IMR-90 (cell line): ENCODE measurements at regions not wholly inside any gene's neighbourhood (a gene's known extent, or its start where the extent isn't known, plus 50 kb on each side); places are given as distances from the start of the nearest gene placed in this dataset.

Experiments
- ATAC-seq: fragments of 200-7000 bp; cut with Tn5 transposase; 2 replicates; pipeline ENCODE4 v1.9.1; 2020; ENCODE audit warnings: low read depth, mild to moderate bottlenecking, moderate library complexity
- BruUV-seq: library from RNA; stranded (reverse); fragments of 400-500 nt; replicated peaks from 2 replicates; lab custom pipeline; 2021; lab: Mats Ljungman, UMichigan
- CTCF ChIA-PET: fragments of 300-600 bp; formaldehyde crosslinking; extraction: SDS; loops from one replicate; lab custom pipeline; 2021; ENCODE audit warnings: antibody characterized with exemption; lab: Yijun Ruan, JAX
- POLR2A ChIA-PET: fragments of 300-600 bp; sonication (Branson Sonifier 250); formaldehyde crosslinking; loops from one replicate; lab custom pipeline; 2022; ENCODE audit warnings: antibody characterized with exemption; ENCODE audit not compliant: unreplicated experiment; lab: Charles Lee
- DNase-seq: peaks from one replicate; pipeline ENCODE4 v3.0.0; 2013
- H2AFZ ChIP-seq: replicated peaks from 2 replicates; pipeline ENCODE3; 2013; ENCODE audit warnings: low read length, mild to moderate bottlenecking; ENCODE audit not compliant: poor library complexity
- H2AK5ac ChIP-seq: 2 replicates; pipeline ENCODE4 v1.6.1; 2013; ENCODE audit warnings: low read depth, low read length, inconsistent platforms
- H2AK9ac ChIP-seq: replicated peaks from 2 replicates; pipeline ENCODE3; 2013; ENCODE audit warnings: mild to moderate bottlenecking, low read depth, low read length, moderate library complexity; ENCODE audit not compliant: poor library complexity
- H2BK120ac ChIP-seq: 2 replicates; pipeline ENCODE4 v1.6.1; 2013; ENCODE audit warnings: low read depth, low read length, inconsistent platforms
- H2BK15ac ChIP-seq: 3 replicates; pipeline ENCODE4 v1.6.1; 2013; ENCODE audit warnings: low read depth, low read length, inconsistent platforms
- H2BK20ac ChIP-seq: 2 replicates; pipeline ENCODE4 v1.6.1; 2013; ENCODE audit warnings: low read depth, mild to moderate bottlenecking, inconsistent platforms, low read length, moderate library complexity
- H2BK5ac ChIP-seq: 2 replicates; pipeline ENCODE4 v1.6.1; 2013; ENCODE audit warnings: mild to moderate bottlenecking, low read depth, low read length, inconsistent platforms; ENCODE audit not compliant: poor library complexity, severe bottlenecking
- H3K14ac ChIP-seq: replicated peaks from 2 replicates; pipeline ENCODE4 v1.6.1; 2013; ENCODE audit warnings: low read depth, low read length, inconsistent platforms
- H3K18ac ChIP-seq: 2 replicates; pipeline ENCODE4 v1.6.1; 2013; ENCODE audit warnings: low read depth, low read length, control low read depth
- H3K23ac ChIP-seq: 2 replicates; pipeline ENCODE4 v1.6.1; 2013; ENCODE audit warnings: low read depth, low read length, inconsistent platforms
- H3K27ac ChIP-seq: 2 replicates; pipeline ENCODE4 v1.5.1; 2013; ENCODE audit warnings: mild to moderate bottlenecking, control low read depth, low read length; ENCODE audit not compliant: insufficient read depth
- H3K27me3 ChIP-seq: 2 replicates; pipeline ENCODE4 v1.6.1; 2013; ENCODE audit warnings: low read length; ENCODE audit not compliant: control insufficient read depth, insufficient read depth
- H3K36me3 ChIP-seq: 2 replicates; pipeline ENCODE4 v1.6.1; 2013; ENCODE audit warnings: low read length, mixed read lengths; ENCODE audit not compliant: control insufficient read depth, insufficient read depth
- H3K4ac ChIP-seq: 2 replicates; pipeline ENCODE4 v1.6.1; 2013; ENCODE audit warnings: low read depth, low read length, inconsistent platforms
- H3K4me1 ChIP-seq: 2 replicates; pipeline ENCODE4 v1.6.1; 2013; ENCODE audit warnings: low read length, mixed read lengths; ENCODE audit not compliant: control insufficient read depth, insufficient read depth
- H3K4me2 ChIP-seq: 2 replicates; pipeline ENCODE4 v1.6.1; 2013; ENCODE audit warnings: low read depth, mild to moderate bottlenecking, control low read depth, low read length, moderate library complexity
- H3K4me3 ChIP-seq: 2 replicates; pipeline ENCODE4 v1.5.1; 2013; ENCODE audit warnings: low read depth, mild to moderate bottlenecking, control low read depth, low read length, moderate library complexity; ENCODE audit not compliant: insufficient read depth
- H3K56ac ChIP-seq: 2 replicates; pipeline ENCODE4 v1.6.1; 2013; ENCODE audit warnings: low read length, inconsistent platforms; ENCODE audit not compliant: insufficient read depth; ENCODE audit errors: extremely low read depth
- H3K79me1 ChIP-seq, 2 experiments: 2 replicates each; pipeline ENCODE4 v1.6.1; 2013; ENCODE audit warnings: low read length in 2 of 2, inconsistent platforms in 1 of 2, low read depth in 1 of 2
- H3K9ac ChIP-seq: 2 replicates; pipeline ENCODE4 v1.6.1; 2013; ENCODE audit warnings: low read depth, low read length, control low read depth
- H3K9me1 ChIP-seq: 2 replicates; pipeline ENCODE4 v1.6.1; 2013; ENCODE audit warnings: low read length, inconsistent platforms; ENCODE audit not compliant: insufficient read depth
- H3K9me3 ChIP-seq: 2 replicates; pipeline ENCODE4 v1.6.1; 2013; ENCODE audit warnings: low read length; ENCODE audit not compliant: control insufficient read depth, insufficient read depth
- H4K20me1 ChIP-seq: 2 replicates; pipeline ENCODE4 v1.6.1; 2013; ENCODE audit warnings: low read length, inconsistent platforms; ENCODE audit not compliant: insufficient read depth
- H4K5ac ChIP-seq: 2 replicates; pipeline ENCODE4 v1.6.1; 2013; ENCODE audit warnings: mild to moderate bottlenecking, low read depth, low read length, control low read depth
- H4K8ac ChIP-seq, 2 experiments: 2 replicates each; pipeline ENCODE4 v1.6.1; 2013; ENCODE audit warnings: low read depth in 2 of 2, low read length in 2 of 2, control low read depth in 1 of 2, inconsistent platforms in 1 of 2
- H4K91ac ChIP-seq: 2 replicates; pipeline ENCODE4 v1.6.1; 2013; ENCODE audit warnings: low read depth, low read length, inconsistent platforms; ENCODE audit not compliant: insufficient read depth
- CHD1 ChIP-seq: IDR thresholded peaks from 2 replicates; pipeline ENCODE4 v1.6.1; 2012; ENCODE audit warnings: low read depth, low read length, improper control_type of control experiment
- ELK1 ChIP-seq: fragments of 150-350 bp; IDR thresholded peaks from 2 replicates; pipeline ENCODE4 v1.6.1; 2016; ENCODE audit warnings: low read depth, mild to moderate bottlenecking, low read length, moderate library complexity, borderline replicate concordance
- MAFK ChIP-seq: IDR thresholded peaks from 2 replicates; pipeline ENCODE4 v1.6.1; 2012; ENCODE audit warnings: low read depth, low read length, improper control_type of control experiment
- RAD21 ChIP-seq: IDR thresholded peaks from 2 replicates; pipeline ENCODE4 v1.6.1; 2012; ENCODE audit warnings: low read length, improper control_type of control experiment
- RCOR1 ChIP-seq: IDR thresholded peaks from 2 replicates; pipeline ENCODE4 v1.6.1; 2012; ENCODE audit warnings: mild to moderate bottlenecking, low read length, improper control_type of control experiment; ENCODE audit not compliant: insufficient replicate concordance
- RFX5 ChIP-seq: IDR thresholded peaks from 2 replicates; pipeline ENCODE4 v1.8.0; 2012; ENCODE audit warnings: low read depth, mild to moderate bottlenecking, low read length, moderate library complexity
- SMC3 ChIP-seq: fragments of 150-350 bp; IDR thresholded peaks from 2 replicates; pipeline ENCODE4 v1.6.1; 2016; ENCODE audit warnings: low read depth, mild to moderate bottlenecking, antibody characterized with exemption, low read length, moderate library complexity
- WGBS, 2 experiments: methylation state at CpG; one replicate each; pipeline versions ENCODE4 v1.1.5 to v1.1.7; 2013; ENCODE audit warnings: missing lambda C conversion rate in 2 of 2; ENCODE audit not compliant: insufficient read length in 1 of 2; ENCODE audit errors: extremely low coverage in 2 of 2; 5-methylcytosine and 5-hydroxymethylcytosine counted together
- dilution Hi-C: fragments of 300-500 bp; cut with HindIII; formaldehyde crosslinking; loops from one replicate; pipeline ENCODE4 v1.14.3; 2018; ENCODE audit warnings: low sequenced_read_pairs; ENCODE audit not compliant: unreplicated experiment
- in situ Hi-C: fragments of 300-500 bp; cut with MboI; formaldehyde crosslinking; loops from 3 replicates; pipeline ENCODE4 v1.14.3; 2019; ENCODE audit warnings: low sequenced_read_pairs, inconsistent platforms, mixed read lengths
- intact Hi-C: fragments of 100-400 bp; cut with micrococcal nuclease; formaldehyde crosslinking; loops from 2 replicates; pipeline ENCODE4 v1.10.0; 2022

DNA sequence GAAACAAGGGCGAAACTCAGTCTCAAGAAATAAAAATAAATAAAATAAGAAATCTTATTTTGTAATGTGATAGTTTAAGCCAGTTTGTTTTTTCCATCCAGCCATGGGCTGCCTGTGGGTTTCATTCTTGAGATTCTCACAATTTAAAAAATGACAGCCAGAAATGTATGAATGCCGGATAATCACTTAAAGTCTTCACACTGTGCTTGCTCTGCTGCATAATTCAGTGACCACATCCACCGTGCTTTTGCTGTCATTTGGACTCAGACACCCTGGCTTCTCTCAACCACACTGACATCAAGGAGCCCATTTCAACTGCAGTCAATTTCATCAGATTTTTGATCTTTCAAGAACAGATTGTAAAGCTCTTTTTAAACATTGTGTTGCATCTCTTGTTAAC lies 61.0 kb upstream of the DAPK1 start:
- no peaks in the 10 kb centered on the region for H3K9me1 ChIP-seq
- no peak overlapping the region for H3K4me2 ChIP-seq
- H3K9ac ChIP-seq, result no peak overlapping the region
- dilution Hi-C loops, result no loop called here
- H2BK15ac ChIP-seq, result no peak overlapping the region
- DNase-seq (no peak), ATAC-seq (no peak)
- H3K4me3 ChIP-seq, result no peak overlapping the region
- no peak overlapping the region for H3K23ac ChIP-seq
- H3K4ac ChIP-seq, result no peak overlapping the region
- ChIA-PET POLR2A (no interaction called here), CTCF (no interaction called here)
- H3K27me3 ChIP-seq, result no peaks in the 10 kb centered on the region; the same call in 1 of the 2 replicates
- no peak overlapping the region for H2AFZ ChIP-seq
- H3K4me1 ChIP-seq, result no peaks in the 10 kb centered on the region
- no peaks in the 10 kb centered on the region for H3K79me1 ChIP-seq
- H4K91ac ChIP-seq, result no peak overlapping the region
- TF ChIP-seq ELK1 (no peak), SMC3 (no peak), RCOR1 (no peak), RAD21 (no peak), RFX5 (no peak), CHD1 (no peak), MAFK (no peak)
- no peaks in the 10 kb centered on the region for H3K36me3 ChIP-seq
- no TSS peak for BruUV-seq
- intact Hi-C loops, result no loop called here
- H3K9me3 ChIP-seq, result no peaks in the 10 kb centered on the region
- H3K27ac ChIP-seq, result no peak overlapping the region
- H2AK5ac ChIP-seq, result no peak overlapping the region
- in situ Hi-C loops, result no loop called here
- no peak overlapping the region for H3K56ac ChIP-seq
- no peak overlapping the region for H2BK5ac ChIP-seq
- H2AK9ac ChIP-seq, result no peak overlapping the region
- H4K5ac ChIP-seq, result no peak overlapping the region
- no peak overlapping the region for H3K18ac ChIP-seq
- no peaks in the 10 kb centered on the region for H4K20me1 ChIP-seq
- no peak overlapping the region for H4K8ac ChIP-seq
- 42% methylated on average over 2 of the region's 3 CpGs; no CpG with 5 or more reads in 1 of the 2 experiments for WGBS, 2 experiments
- H3K14ac ChIP-seq, result no peak overlapping the region
- no peak overlapping the region for H2BK20ac ChIP-seq
- H2BK120ac ChIP-seq, result no peak overlapping the region
